Adrenal gland (tissue), 5 donors: ENCODE measurements at regions not wholly inside any gene's neighbourhood (a gene's known extent, or its start where the extent isn't known, plus 50 kb on each side); places are given as distances from the start of the nearest gene placed in this dataset.

Experiments used
- POLR2A ChIP-seq, 2 donors: fragments of 450-650 bp; IDR thresholded peaks; one replicate each; pipeline ENCODE4 v1.6.1; 2017; ENCODE audit warnings: antibody characterized with exemption in 2 of 2, mild to moderate bottlenecking in 2 of 2, moderate library complexity in 1 of 2
- TF ChIP-seq, protein P1 (sequence below), 6 experiments: fragments of 450-650 bp in 4 of 6; fragments of 200-600 bp in 2 of 6; sonication (generic) in 1 of 6; IDR thresholded peaks; 1 replicate in 5 of 6; 2 replicates in 1 of 6; pipeline versions ENCODE4 v1.5.1 to v1.8.0; 2016 to 2021; ENCODE audit warnings: antibody characterized with exemption in 6 of 6, mild to moderate bottlenecking in 2 of 6, moderate library complexity in 1 of 6
- donor health status: DM: no; HTN: no; CAD: no.

DNA sequence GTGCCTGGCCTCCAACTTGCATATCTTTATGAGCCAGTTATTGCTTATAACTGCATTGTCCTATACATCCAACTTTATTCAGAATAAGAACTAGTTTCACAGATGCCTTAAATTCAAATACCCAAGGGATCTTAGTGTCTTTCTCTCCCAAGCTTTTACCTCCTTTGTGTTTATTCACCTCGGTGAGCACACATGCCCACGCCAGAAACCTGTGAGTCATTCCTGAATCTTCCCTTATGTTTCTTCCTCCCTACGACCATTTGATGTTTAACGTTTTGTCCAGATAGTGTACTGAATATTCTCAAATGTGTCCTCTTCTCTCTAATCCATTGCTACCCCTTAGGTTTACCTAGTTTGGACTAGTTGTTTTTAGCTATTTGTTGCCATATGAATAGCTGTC lies 55.5 kb upstream of the MEGF10 start:
- TF ChIP-seq, protein P1, sequence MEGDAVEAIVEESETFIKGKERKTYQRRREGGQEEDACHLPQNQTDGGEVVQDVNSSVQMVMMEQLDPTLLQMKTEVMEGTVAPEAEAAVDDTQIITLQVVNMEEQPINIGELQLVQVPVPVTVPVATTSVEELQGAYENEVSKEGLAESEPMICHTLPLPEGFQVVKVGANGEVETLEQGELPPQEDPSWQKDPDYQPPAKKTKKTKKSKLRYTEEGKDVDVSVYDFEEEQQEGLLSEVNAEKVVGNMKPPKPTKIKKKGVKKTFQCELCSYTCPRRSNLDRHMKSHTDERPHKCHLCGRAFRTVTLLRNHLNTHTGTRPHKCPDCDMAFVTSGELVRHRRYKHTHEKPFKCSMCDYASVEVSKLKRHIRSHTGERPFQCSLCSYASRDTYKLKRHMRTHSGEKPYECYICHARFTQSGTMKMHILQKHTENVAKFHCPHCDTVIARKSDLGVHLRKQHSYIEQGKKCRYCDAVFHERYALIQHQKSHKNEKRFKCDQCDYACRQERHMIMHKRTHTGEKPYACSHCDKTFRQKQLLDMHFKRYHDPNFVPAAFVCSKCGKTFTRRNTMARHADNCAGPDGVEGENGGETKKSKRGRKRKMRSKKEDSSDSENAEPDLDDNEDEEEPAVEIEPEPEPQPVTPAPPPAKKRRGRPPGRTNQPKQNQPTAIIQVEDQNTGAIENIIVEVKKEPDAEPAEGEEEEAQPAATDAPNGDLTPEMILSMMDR (IDR thresholded peaks at IDR 0.05): no peak
- no peak for TF ChIP-seq POLR2A (IDR thresholded peaks at IDR 0.05)
